GM12864 (cell line): ENCODE measurements at regions not wholly inside any gene's neighbourhood (a gene's known extent, or its start where the extent isn't known, plus 50 kb on each side); places are given as distances from the start of the nearest gene placed in this dataset.

Source experiments
- DNase-seq: peaks from one replicate; pipeline ENCODE4 v3.0.0-alpha.2; 2011; ENCODE audit warnings: low read depth
- H3K4me3 ChIP-seq: 2 replicates; pipeline ENCODE4 v1.5.1; 2011; ENCODE audit warnings: mild to moderate bottlenecking, low read depth, low read length, control low read depth
- CTCF ChIP-seq: IDR thresholded peaks from 2 replicates; pipeline ENCODE4 v1.5.1; 2011; ENCODE audit warnings: low read depth, mild to moderate bottlenecking, moderate library complexity, low read length, control low read depth, inconsistent platforms; ENCODE audit errors: missing control alignments

- no peak overlapping the region for H3K4me3 ChIP-seq
- DNase-seq: no peak
- no peak for TF ChIP-seq CTCF
Measured at GRCh38 chr10:128837478-128837877, 629.6 kb upstream of the MGMT start.

- TF ChIP-seq CTCF: no peak
- no peak overlapping the region for H3K4me3 ChIP-seq
- DNase-seq: no peak
Measured at GRCh38 chr10:128839134-128839533, 627.9 kb upstream of the MGMT start.

- H3K4me3 ChIP-seq: no peak overlapping the region
- DNase-seq: no peak
- TF ChIP-seq CTCF: no peak
Measured at GRCh38 chr10:128839701-128840100, 627.3 kb upstream of the MGMT start.

- no peak for TF ChIP-seq CTCF
- H3K4me3 ChIP-seq: no peak overlapping the region
- DNase-seq: no peak
Measured at GRCh38 chr10:128843972-128844371, 623.1 kb upstream of the MGMT start.

- no peak for TF ChIP-seq CTCF
- no peak for DNase-seq
- H3K4me3 ChIP-seq: no peak overlapping the region
Measured at GRCh38 chr10:128846927-128847326, 620.1 kb upstream of the MGMT start.

GRCh38 chr10:128848810-128849209 is 618.2 kb upstream of the MGMT start:
- no peak overlapping the region for H3K4me3 ChIP-seq
- TF ChIP-seq CTCF: no peak
- DNase-seq: no peak

- no peak for TF ChIP-seq CTCF
- no peak overlapping the region for H3K4me3 ChIP-seq
- no peak for DNase-seq
Measured at GRCh38 chr10:128850647-128851046, 616.4 kb upstream of the MGMT start.
